ENCODE measurements at regions not wholly inside any gene's neighbourhood (a gene's known extent, or its start where the extent isn't known, plus 50 kb on each side); places are given as distances from the start of the nearest gene placed in this dataset.

GRCh38 chr11:112417339-112417738, 156.7 kb upstream of the PLET1 start:
- Mint-ChIP-seq H3K27me3 (ENCODE audit: low read depth) (no peaks in the 10 kb centered on the region), H3K36me3 (ENCODE audit: low read depth) (no peaks in the 10 kb centered on the region), H3K27ac (no peak overlapping the region), H3K9me3 (peaks cover 13% of the 10 kb centered on the region), H3K4me1 (no peaks in the 10 kb centered on the region), H3K4me3 (no peak overlapping the region)
- no peak for TF ChIP-seq CTCF (IDR thresholded peaks at IDR 0.05; ENCODE audit: unreplicated experiment in 3 of 3)

GRCh38 chr11:112418438-112418837, 157.8 kb upstream of the PLET1 start:
- H3K4me3 Mint-ChIP-seq = no peak overlapping the region
- H3K27ac Mint-ChIP-seq = no peak overlapping the region
- H3K4me1 Mint-ChIP-seq = peaks cover under 1% of the 10 kb centered on the region
- H3K36me3 Mint-ChIP-seq (ENCODE audit: low read depth) = no peaks in the 10 kb centered on the region
- H3K27me3 Mint-ChIP-seq (ENCODE audit: low read depth) = peaks cover 8% of the 10 kb centered on the region
- H3K9me3 Mint-ChIP-seq = peaks cover 11% of the 10 kb centered on the region
- no peak for TF ChIP-seq CTCF (IDR thresholded peaks at IDR 0.05; ENCODE audit: unreplicated experiment in 3 of 3)

- Mint-ChIP-seq H3K36me3 (ENCODE audit: low read depth) (no peaks in the 10 kb centered on the region), H3K4me3 (no peak overlapping the region), H3K9me3 (peaks cover 4% of the 10 kb centered on the region), H3K27ac (no peak overlapping the region), H3K4me1 (peaks cover 5% of the 10 kb centered on the region), H3K27me3 (ENCODE audit: low read depth) (peaks cover 8% of the 10 kb centered on the region)
- TF ChIP-seq CTCF (IDR thresholded peaks at IDR 0.05; ENCODE audit: unreplicated experiment in 3 of 3) = no peak
These were observed 161.2 kb upstream of the PLET1 start for GRCh38 chr11:112421879-112422278.

GRCh38 chr11:112425121-112425520, 164.5 kb upstream of the PLET1 start:
- H3K9me3 Mint-ChIP-seq = peaks cover 23% of the 10 kb centered on the region
- no peak overlapping the region for H3K4me3 Mint-ChIP-seq
- H3K27ac Mint-ChIP-seq = no peak overlapping the region
- H3K36me3 Mint-ChIP-seq (ENCODE audit: low read depth) = no peaks in the 10 kb centered on the region
- H3K27me3 Mint-ChIP-seq (ENCODE audit: low read depth) = peaks cover 8% of the 10 kb centered on the region
- peaks cover 5% of the 10 kb centered on the region for H3K4me1 Mint-ChIP-seq
- TF ChIP-seq CTCF (IDR thresholded peaks at IDR 0.05; ENCODE audit: unreplicated experiment in 3 of 3) = no peak

- Mint-ChIP-seq H3K9me3 (peaks cover 46% of the 10 kb centered on the region), H3K4me1 (no peaks in the 10 kb centered on the region), H3K27ac (no peak overlapping the region), H3K27me3 (ENCODE audit: low read depth) (no peaks in the 10 kb centered on the region), H3K36me3 (ENCODE audit: low read depth) (no peaks in the 10 kb centered on the region), H3K4me3 (no peak overlapping the region)
- TF ChIP-seq CTCF (IDR thresholded peaks at IDR 0.05; ENCODE audit: unreplicated experiment in 3 of 3) = no peak
These were observed 176.4 kb upstream of the PLET1 start for GRCh38 chr11:112437096-112437495.

- Mint-ChIP-seq H3K36me3 (ENCODE audit: low read depth) (no peaks in the 10 kb centered on the region), H3K4me3 (no peak overlapping the region), H3K27ac (no peak overlapping the region), H3K9me3 (peaks cover 35% of the 10 kb centered on the region), H3K27me3 (ENCODE audit: low read depth) (no peaks in the 10 kb centered on the region), H3K4me1 (no peaks in the 10 kb centered on the region)
- TF ChIP-seq CTCF (IDR thresholded peaks at IDR 0.05; ENCODE audit: unreplicated experiment in 3 of 3) = no peak
These were observed 179.0 kb upstream of the PLET1 start for GRCh38 chr11:112439614-112440013.
